Vagina (tissue), 2 donors: ENCODE measurements at regions not wholly inside any gene's neighbourhood (a gene's known extent, or its start where the extent isn't known, plus 50 kb on each side); places are given as distances from the start of the nearest gene placed in this dataset.

Experiments used
- DNase-seq, 2 donors: peaks; one replicate each; pipeline ENCODE4 v3.0.0-alpha.2; 2017; ENCODE audit errors: extremely low spot score in 2 of 2
- H3K27ac ChIP-seq: fragments of 200-600 bp; sonication (generic); one replicate; pipeline ENCODE4 v1.5.1; 2019
- H3K27me3 ChIP-seq: fragments of 200-600 bp; sonication (generic); one replicate; pipeline ENCODE4 v1.5.1; 2019
- H3K36me3 ChIP-seq, 2 donors: fragments of 200-600 bp; sonication (generic); one replicate each; pipeline ENCODE4 v1.5.1; 2017 to 2019
- H3K4me1 ChIP-seq: fragments of 200-600 bp; sonication (generic); one replicate; pipeline ENCODE4 v1.5.1; 2019
- H3K4me3 ChIP-seq, 2 donors: fragments of 200-600 bp; sonication (generic); 1 replicate in 1 of 2; 2 replicates in 1 of 2; pipeline ENCODE4 v1.5.1; 2016 to 2019
- H3K9me3 ChIP-seq: fragments of 200-600 bp; sonication (generic); one replicate; pipeline ENCODE4 v1.5.1; 2019
- POLR2A ChIP-seq, 2 donors: fragments of 450-650 bp; IDR thresholded peaks; one replicate each; pipeline ENCODE4 v1.6.1; 2017; ENCODE audit warnings: antibody characterized with exemption in 2 of 2, mild to moderate bottlenecking in 2 of 2, moderate library complexity in 2 of 2
- POLR2AphosphoS5 ChIP-seq, 2 donors: sonication (generic); formaldehyde crosslinking; IDR thresholded peaks; one replicate each; pipeline ENCODE4 v1.9.0; 2017; ENCODE audit warnings: antibody characterized with exemption in 2 of 2, mild to moderate bottlenecking in 2 of 2, low read depth in 1 of 2; ENCODE audit not compliant: insufficient read depth in 1 of 2
- intact Hi-C: fragments of 100-400 bp; cut with DNase I; formaldehyde crosslinking; loops from one replicate; pipeline ENCODE4 v1.15.1; 2023
- TF ChIP-seq, protein P1 (sequence below), 3 experiments: fragments of 450-650 bp in 2 of 3; fragments of 200-600 bp in 1 of 3; sonication (generic) in 1 of 3; IDR thresholded peaks; one replicate each; pipeline ENCODE4 v1.5.1; 2017 to 2019; ENCODE audit warnings: antibody characterized with exemption in 3 of 3, mild to moderate bottlenecking in 2 of 3, moderate library complexity in 2 of 3

GRCh38 chr13:31950111-31950815, 81.3 kb upstream of the FRY start:
- H3K4me1 ChIP-seq: peaks cover under 1% of the 10 kb centered on the region
- TF ChIP-seq, protein P1, sequence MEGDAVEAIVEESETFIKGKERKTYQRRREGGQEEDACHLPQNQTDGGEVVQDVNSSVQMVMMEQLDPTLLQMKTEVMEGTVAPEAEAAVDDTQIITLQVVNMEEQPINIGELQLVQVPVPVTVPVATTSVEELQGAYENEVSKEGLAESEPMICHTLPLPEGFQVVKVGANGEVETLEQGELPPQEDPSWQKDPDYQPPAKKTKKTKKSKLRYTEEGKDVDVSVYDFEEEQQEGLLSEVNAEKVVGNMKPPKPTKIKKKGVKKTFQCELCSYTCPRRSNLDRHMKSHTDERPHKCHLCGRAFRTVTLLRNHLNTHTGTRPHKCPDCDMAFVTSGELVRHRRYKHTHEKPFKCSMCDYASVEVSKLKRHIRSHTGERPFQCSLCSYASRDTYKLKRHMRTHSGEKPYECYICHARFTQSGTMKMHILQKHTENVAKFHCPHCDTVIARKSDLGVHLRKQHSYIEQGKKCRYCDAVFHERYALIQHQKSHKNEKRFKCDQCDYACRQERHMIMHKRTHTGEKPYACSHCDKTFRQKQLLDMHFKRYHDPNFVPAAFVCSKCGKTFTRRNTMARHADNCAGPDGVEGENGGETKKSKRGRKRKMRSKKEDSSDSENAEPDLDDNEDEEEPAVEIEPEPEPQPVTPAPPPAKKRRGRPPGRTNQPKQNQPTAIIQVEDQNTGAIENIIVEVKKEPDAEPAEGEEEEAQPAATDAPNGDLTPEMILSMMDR (IDR thresholded peaks at IDR 0.05): no peak
- TF ChIP-seq POLR2A (IDR thresholded peaks at IDR 0.05) (no peak), POLR2AphosphoS5 (IDR thresholded peaks at IDR 0.05; ENCODE audit: insufficient read depth in 1 of 2, low read depth in 1 of 2) (no peak)
- H3K4me3 ChIP-seq: no peak overlapping the region
- H3K36me3 ChIP-seq: no peaks in the 10 kb centered on the region
- DNase-seq: no peak
- H3K9me3 ChIP-seq: no peaks in the 10 kb centered on the region
- intact Hi-C loops: no loop called here
- no peaks in the 10 kb centered on the region for H3K27me3 ChIP-seq
- H3K27ac ChIP-seq: no peak overlapping the region

- intact Hi-C loops: no loop called here
- no peaks in the 10 kb centered on the region for H3K4me1 ChIP-seq
These were observed 80.3 kb upstream of the FRY start for GRCh38 chr13:31951215-31951678.

GRCh38 chr13:31952641-31953380, 78.8 kb upstream of the FRY start:
- H3K4me3 ChIP-seq: no peak overlapping the region
- no peaks in the 10 kb centered on the region for H3K36me3 ChIP-seq
- H3K27me3 ChIP-seq: no peaks in the 10 kb centered on the region
- intact Hi-C loops: no loop called here
- H3K27ac ChIP-seq: no peak overlapping the region
- H3K4me1 ChIP-seq: no peaks in the 10 kb centered on the region
- DNase-seq: no peak
- TF ChIP-seq, protein P1 (IDR thresholded peaks at IDR 0.05): no peak
- no peak for TF ChIP-seq POLR2A (IDR thresholded peaks at IDR 0.05)
- TF ChIP-seq POLR2AphosphoS5 (IDR thresholded peaks at IDR 0.05; ENCODE audit: insufficient read depth in 1 of 2, low read depth in 1 of 2): no peak
- no peaks in the 10 kb centered on the region for H3K9me3 ChIP-seq

More at GRCh38 chr13:31951215-31951678, 80.3 kb upstream of the FRY start:
- no peak for DNase-seq
- TF ChIP-seq, protein P1 (IDR thresholded peaks at IDR 0.05): no peak
- TF ChIP-seq POLR2AphosphoS5 (IDR thresholded peaks at IDR 0.05; ENCODE audit: insufficient read depth in 1 of 2, low read depth in 1 of 2) (no peak), POLR2A (IDR thresholded peaks at IDR 0.05) (no peak)
- Histone ChIP-seq H3K36me3 (no peaks in the 10 kb centered on the region), H3K9me3 (no peaks in the 10 kb centered on the region), H3K27ac (no peak overlapping the region), H3K27me3 (no peaks in the 10 kb centered on the region), H3K4me3 (no peak overlapping the region)

- intact Hi-C loops: no loop called here
- H3K4me3 ChIP-seq: no peak overlapping the region
- H3K27ac ChIP-seq: no peak overlapping the region
- H3K9me3 ChIP-seq: no peaks in the 10 kb centered on the region
- no peaks in the 10 kb centered on the region for H3K4me1 ChIP-seq
- no peaks in the 10 kb centered on the region for H3K27me3 ChIP-seq
- H3K36me3 ChIP-seq: no peaks in the 10 kb centered on the region
- DNase-seq: no peak
- TF ChIP-seq, protein P1 (IDR thresholded peaks at IDR 0.05): no peak
- no peak for TF ChIP-seq POLR2AphosphoS5 (IDR thresholded peaks at IDR 0.05; ENCODE audit: insufficient read depth in 1 of 2, low read depth in 1 of 2)
- TF ChIP-seq POLR2A (IDR thresholded peaks at IDR 0.05): no peak
These were observed 76.5 kb upstream of the FRY start for GRCh38 chr13:31955101-31955500.

DNA sequence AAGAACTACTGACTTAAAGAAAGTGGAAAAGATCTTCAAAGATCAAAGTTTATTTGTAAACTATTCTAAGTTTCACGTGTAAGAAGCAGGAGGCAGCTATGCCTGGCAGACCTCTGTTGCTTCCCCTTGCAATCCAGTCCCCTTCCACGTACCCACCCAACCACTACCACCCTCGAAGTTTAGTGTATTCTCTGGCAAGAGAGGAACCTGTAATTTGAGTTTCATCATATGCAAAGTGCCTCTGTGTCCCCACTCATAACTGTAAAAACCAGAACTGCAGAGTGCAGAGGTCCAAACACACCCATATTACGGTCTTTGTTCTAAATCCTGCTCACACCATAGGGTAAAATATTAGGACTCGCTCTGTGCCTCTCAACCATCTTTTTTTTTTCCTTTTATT, 75.8 kb upstream of the FRY start:
- no peak overlapping the region for H3K27ac ChIP-seq
- H3K9me3 ChIP-seq: no peaks in the 10 kb centered on the region
- no peak for DNase-seq
- no peaks in the 10 kb centered on the region for H3K27me3 ChIP-seq
- TF ChIP-seq POLR2A (IDR thresholded peaks at IDR 0.05): no peak
- TF ChIP-seq, protein P1 (IDR thresholded peaks at IDR 0.05): no peak
- TF ChIP-seq POLR2AphosphoS5 (IDR thresholded peaks at IDR 0.05; ENCODE audit: insufficient read depth in 1 of 2, low read depth in 1 of 2): no peak
- intact Hi-C loops: no loop called here
- no peak overlapping the region for H3K4me3 ChIP-seq
- no peaks in the 10 kb centered on the region for H3K36me3 ChIP-seq
- no peaks in the 10 kb centered on the region for H3K4me1 ChIP-seq
